Fibroblast of lung (primary cell): ENCODE measurements at regions not wholly inside any gene's neighbourhood (a gene's known extent, or its start where the extent isn't known, plus 50 kb on each side); places are given as distances from the start of the nearest gene placed in this dataset.

Source experiments
- EZH2 ChIP-seq: IDR thresholded peaks from 2 replicates; pipeline ENCODE4 v1.5.1; 2012; ENCODE audit warnings: low read length, control low read depth, mild to moderate bottlenecking; ENCODE audit errors: missing control alignments
- TF ChIP-seq, protein P1 (sequence below), 2 donors: IDR thresholded peaks in 1 of 2; conservative IDR thresholded peaks in 1 of 2; 1 replicate in 1 of 2; 2 replicates in 1 of 2; pipeline ENCODE4 v1.5.1; 2011 to 2012; ENCODE audit warnings: low read length in 2 of 2, control low read depth in 1 of 2, inconsistent platforms in 1 of 2, low read depth in 1 of 2, mild to moderate bottlenecking in 1 of 2

DNA sequence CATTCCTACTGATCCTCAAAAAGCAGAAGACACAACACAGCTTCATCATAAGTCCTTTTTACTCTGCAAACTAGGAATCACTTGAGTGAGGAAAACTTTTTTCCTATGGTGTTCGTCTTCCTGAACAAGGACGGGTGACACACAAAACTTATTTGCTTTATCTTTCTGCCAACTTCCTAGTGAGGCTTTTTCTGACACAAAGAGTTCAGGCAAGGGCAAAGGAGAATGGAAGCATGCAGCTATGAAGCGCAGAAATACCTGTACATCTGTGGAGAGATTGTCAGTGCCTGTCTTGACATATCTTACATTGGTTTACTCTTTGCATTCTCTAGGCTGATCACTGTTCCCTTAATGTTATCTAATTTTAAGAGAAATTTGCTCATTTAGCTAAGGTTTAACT, 548.0 kb upstream of the IGFBP7 start:
- TF ChIP-seq, protein P1, sequence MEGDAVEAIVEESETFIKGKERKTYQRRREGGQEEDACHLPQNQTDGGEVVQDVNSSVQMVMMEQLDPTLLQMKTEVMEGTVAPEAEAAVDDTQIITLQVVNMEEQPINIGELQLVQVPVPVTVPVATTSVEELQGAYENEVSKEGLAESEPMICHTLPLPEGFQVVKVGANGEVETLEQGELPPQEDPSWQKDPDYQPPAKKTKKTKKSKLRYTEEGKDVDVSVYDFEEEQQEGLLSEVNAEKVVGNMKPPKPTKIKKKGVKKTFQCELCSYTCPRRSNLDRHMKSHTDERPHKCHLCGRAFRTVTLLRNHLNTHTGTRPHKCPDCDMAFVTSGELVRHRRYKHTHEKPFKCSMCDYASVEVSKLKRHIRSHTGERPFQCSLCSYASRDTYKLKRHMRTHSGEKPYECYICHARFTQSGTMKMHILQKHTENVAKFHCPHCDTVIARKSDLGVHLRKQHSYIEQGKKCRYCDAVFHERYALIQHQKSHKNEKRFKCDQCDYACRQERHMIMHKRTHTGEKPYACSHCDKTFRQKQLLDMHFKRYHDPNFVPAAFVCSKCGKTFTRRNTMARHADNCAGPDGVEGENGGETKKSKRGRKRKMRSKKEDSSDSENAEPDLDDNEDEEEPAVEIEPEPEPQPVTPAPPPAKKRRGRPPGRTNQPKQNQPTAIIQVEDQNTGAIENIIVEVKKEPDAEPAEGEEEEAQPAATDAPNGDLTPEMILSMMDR (conservative IDR thresholded peaks at IDR 0.05 in 1 of 2, IDR thresholded peaks at IDR 0.05 in 1 of 2; ENCODE audit: low read depth in 1 of 2, low read length in 2 of 2): no peak
- no peak for TF ChIP-seq EZH2
